ENCODE measurements at regions not wholly inside any gene's neighbourhood (a gene's known extent, or its start where the extent isn't known, plus 50 kb on each side); places are given as distances from the start of the nearest gene placed in this dataset.

DNA sequence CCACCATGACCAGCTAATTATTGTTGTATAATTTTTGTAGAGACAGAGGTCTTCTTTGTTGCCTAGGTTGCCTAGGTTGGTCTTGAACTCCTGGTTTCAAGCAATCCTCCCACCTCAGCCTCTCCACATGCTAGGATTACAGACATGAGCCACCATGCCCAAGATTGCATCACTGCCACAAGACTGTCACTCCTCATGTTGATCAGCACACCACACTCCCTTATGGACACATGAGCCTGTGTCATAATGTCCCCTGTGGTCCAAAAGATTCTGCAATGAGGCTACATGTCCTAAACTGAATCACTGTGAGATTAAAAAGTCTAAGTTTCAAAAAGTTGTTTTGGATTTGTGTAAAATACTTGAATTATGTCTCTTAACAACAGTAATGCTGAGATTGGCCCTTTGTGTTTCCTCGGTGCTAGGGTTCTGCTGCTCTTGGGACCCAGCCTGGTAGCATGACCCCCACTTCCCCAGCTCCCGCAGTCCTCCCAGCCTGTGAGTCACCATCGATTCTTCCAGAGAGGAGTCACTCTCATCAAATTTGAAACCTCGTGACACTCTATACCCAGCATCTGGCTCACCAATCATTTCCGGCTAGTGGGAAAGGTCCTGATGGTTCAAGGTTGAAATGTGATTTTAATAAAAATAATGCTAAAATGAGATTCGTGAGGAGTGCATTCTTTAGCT is 890.9 kb downstream of the VRK1 start:
- Histone ChIP-seq H3K9me3 (no peaks in the 10 kb centered on the region), H3K4me3 (no peak overlapping the region), H4K20me1 (no peaks in the 10 kb centered on the region), H3K9ac (no peak overlapping the region), H3K4me2 (no peak overlapping the region), H3K27ac (no peak overlapping the region), H3K4me1 (no peaks in the 10 kb centered on the region), H3K36me3 (no peaks in the 10 kb centered on the region), H3K27me3 (no peaks in the 10 kb centered on the region)
- TF ChIP-seq Cebpa-rat (IDR thresholded peaks at IDR 0.05) = no peak

DNA sequence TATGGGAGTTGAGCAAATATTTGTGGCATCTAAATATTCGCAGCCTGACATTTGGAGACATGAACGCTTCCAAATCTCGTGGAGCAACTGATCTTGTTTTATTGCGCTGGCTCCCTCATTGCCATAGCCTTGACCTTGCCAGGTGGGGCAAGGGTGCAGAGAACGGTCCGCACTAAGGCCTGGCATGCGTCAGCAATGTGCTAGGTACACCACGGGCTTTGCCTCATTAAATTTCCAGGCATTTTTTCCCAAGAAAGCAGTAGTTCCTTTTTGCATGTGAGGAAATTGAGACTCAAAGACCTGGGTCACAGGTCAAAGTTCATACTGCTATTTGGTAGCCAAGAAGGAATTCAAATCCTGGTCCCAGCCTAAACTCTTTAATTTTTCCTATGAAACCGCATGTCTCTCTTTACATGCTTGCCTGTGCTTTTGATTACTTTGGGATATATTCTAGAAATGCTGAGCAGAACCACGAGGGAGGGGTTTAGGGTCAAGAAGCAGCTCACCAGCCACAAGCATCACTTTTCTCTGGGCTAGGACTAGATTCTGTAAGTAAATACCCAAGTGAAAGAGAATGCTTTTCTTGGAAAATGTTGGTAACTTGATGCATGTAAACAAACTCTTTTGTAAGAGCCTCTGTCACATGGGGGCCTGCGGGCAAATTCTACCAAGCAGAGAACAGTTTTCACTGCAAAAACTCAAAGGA is 891.6 kb downstream of the VRK1 start:
- Histone ChIP-seq H3K4me2 (no peak overlapping the region), H3K9ac (no peak overlapping the region), H3K4me1 (no peaks in the 10 kb centered on the region), H3K9me3 (no peaks in the 10 kb centered on the region), H3K4me3 (no peak overlapping the region), H3K27me3 (no peaks in the 10 kb centered on the region), H4K20me1 (no peaks in the 10 kb centered on the region), H3K36me3 (no peaks in the 10 kb centered on the region), H3K27ac (no peak overlapping the region)
- no peak for TF ChIP-seq Cebpa-rat (IDR thresholded peaks at IDR 0.05)

DNA sequence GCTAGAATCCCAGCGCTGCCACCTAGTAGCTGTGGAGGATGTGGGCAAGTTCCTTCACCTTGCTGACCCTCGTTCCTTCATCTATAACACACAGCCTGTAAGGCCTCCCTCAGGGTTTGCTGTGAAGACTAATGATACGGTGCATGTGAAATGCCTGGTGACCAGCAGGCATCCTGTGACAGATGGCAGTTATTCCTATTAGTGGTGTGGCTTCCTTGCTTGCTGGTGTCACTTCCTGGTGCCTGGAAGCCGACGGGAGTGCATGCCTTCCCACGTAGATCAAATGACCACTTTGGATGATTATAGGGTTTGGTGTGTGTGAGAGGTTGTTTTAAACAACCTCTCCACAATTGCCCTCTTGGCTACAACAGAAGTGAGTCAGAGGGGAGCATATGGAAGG is 894.9 kb downstream of the VRK1 start:
- no peak for TF ChIP-seq Cebpa-rat (IDR thresholded peaks at IDR 0.05)
- Histone ChIP-seq H3K4me3 (no peak overlapping the region), H3K27me3 (no peaks in the 10 kb centered on the region), H3K9me3 (no peaks in the 10 kb centered on the region), H3K27ac (no peak overlapping the region), H3K36me3 (no peaks in the 10 kb centered on the region), H4K20me1 (no peaks in the 10 kb centered on the region), H3K4me1 (peaks cover 1% of the 10 kb centered on the region), H3K4me2 (no peak overlapping the region), H3K9ac (no peak overlapping the region)

DNA sequence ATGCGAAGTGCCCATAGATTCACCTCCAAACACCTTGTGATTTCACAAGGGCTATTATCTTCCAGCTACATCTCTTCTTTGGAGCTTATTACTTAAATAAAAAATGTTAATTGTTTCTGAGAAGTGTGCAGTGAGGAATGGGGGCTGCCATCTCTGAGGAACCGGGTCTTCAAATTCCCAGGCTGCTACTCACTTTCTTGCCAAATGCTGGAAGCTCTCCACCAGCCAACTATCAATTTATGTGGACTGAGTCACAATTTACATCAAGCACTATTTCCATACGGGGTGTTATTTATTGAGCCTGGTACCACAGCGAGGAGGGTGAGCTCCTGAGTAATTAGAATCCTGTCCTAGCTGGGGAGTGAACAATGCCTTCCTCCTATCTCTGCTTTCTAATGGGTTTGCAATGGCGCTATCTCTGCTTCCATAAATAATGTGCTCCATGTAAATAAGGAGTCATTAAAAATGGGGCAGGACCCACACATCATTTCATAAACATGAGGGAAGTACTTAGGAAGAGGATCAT is 898.3 kb downstream of the VRK1 start:
- H3K9ac ChIP-seq = no peak overlapping the region
- H3K27ac ChIP-seq = no peak overlapping the region
- peaks cover 10% of the 10 kb centered on the region; the same call in 1 of the 2 replicates for H3K9me3 ChIP-seq
- H4K20me1 ChIP-seq = no peaks in the 10 kb centered on the region
- peaks cover 16% of the 10 kb centered on the region for H3K4me1 ChIP-seq
- H3K27me3 ChIP-seq = no peaks in the 10 kb centered on the region
- H3K36me3 ChIP-seq = no peaks in the 10 kb centered on the region
- H3K4me3 ChIP-seq = no peak overlapping the region
- no peak overlapping the region for H3K4me2 ChIP-seq
- TF ChIP-seq Cebpa-rat (IDR thresholded peaks at IDR 0.05) = no peak

DNA sequence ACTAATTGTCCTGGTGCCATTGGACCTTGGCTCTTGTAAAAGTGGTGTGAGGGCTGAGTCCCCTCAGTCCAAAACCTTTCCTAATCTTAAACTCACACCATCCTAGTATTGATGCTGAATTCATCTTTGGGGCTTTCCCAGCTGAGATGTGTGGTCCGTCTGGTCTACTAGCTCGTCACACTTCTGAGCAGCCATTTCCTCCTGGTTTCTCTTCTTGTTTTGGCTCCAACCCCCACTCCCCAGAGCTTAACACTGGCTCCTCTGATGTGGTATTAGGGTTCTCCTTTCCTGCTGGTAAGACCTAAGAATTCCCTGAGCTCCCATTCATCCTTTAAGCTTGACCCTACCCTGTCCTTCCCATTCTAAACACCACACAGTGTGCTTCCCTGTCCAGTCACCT is 900.6 kb downstream of the VRK1 start:
- Histone ChIP-seq H3K4me2 (peak overlapping the region; percentile 60), H4K20me1 (no peaks in the 10 kb centered on the region), H3K9me3 (peaks cover 10% of the 10 kb centered on the region; the same call in 1 of the 2 replicates), H3K4me1 (peaks cover 16% of the 10 kb centered on the region), H3K4me3 (no peak overlapping the region), H3K9ac (no peak overlapping the region), H3K27ac (no peak overlapping the region), H3K36me3 (no peaks in the 10 kb centered on the region), H3K27me3 (no peaks in the 10 kb centered on the region)
- TF ChIP-seq Cebpa-rat (IDR thresholded peaks at IDR 0.05) = no peak

DNA sequence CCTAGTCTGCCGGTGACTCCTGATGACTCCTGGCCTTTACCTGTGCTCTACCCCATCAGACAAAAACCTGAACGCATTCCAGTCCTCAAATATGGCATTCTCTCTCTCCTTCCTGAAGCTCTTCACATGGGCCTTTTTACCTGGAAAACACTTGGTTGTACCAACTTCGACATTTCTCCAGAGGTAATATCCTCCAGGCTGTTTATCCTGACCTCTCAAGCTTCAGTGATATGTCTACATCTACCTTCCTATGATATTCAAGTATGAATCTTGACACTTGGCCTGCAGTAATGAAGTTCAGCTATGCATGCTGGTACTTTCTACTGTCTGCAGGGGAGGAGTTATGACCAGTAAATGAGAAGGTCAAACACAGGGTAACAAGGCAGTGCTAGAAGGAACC is 901.8 kb downstream of the VRK1 start:
- Histone ChIP-seq H3K9me3 (peaks cover 10% of the 10 kb centered on the region; the same call in 1 of the 2 replicates), H3K27ac (no peak overlapping the region), H3K9ac (no peak overlapping the region), H3K27me3 (no peaks in the 10 kb centered on the region), H3K4me1 (peaks cover 20% of the 10 kb centered on the region), H3K36me3 (no peaks in the 10 kb centered on the region), H3K4me3 (no peak overlapping the region), H3K4me2 (no peak overlapping the region), H4K20me1 (no peaks in the 10 kb centered on the region)
- TF ChIP-seq Cebpa-rat (IDR thresholded peaks at IDR 0.05) = no peak

DNA sequence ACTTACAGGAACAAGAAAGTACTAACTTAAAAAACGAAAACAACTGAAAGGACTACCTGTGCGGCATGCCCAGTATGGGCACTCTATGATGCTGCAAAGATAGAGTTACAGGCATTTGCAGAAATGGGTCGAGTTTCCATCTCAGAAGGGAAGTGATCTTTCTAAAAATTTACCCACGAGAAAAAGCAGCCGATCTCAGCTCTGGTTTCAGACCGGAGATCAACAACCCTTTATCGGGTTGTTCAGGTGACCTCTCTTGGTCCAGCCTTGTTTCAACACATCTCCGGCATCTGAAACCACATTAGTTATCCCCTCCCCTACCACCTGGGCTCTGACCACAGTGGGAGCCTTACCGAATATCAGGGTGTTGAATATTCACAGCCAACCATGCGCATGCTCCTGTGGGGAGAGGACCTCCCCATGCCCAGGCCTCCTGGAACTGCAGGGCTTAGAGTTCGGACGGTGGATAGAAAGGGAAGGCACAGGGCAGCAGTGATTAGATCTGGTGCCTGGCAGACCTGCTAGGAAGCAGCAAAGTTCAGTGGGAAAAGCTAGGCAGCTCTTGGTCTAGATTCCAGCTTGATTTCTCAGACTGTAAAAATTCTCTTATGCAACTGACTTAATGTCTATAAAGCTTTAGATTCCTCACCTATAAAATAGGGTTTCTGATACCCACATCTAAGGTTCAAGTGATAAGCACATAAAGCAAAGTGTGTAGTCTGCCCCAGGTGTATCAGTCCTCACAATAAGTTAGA is 906.0 kb downstream of the VRK1 start:
- Histone ChIP-seq H3K27me3 (no peaks in the 10 kb centered on the region), H3K9me3 (peaks cover 10% of the 10 kb centered on the region; the same call in 1 of the 2 replicates), H3K4me1 (peaks cover 33% of the 10 kb centered on the region), H3K36me3 (no peaks in the 10 kb centered on the region), H3K4me2 (no peak overlapping the region), H4K20me1 (no peaks in the 10 kb centered on the region), H3K4me3 (no peak overlapping the region), H3K9ac (no peak overlapping the region), H3K27ac (no peak overlapping the region)
- TF ChIP-seq Cebpa-rat (IDR thresholded peaks at IDR 0.05) = no peak

DNA sequence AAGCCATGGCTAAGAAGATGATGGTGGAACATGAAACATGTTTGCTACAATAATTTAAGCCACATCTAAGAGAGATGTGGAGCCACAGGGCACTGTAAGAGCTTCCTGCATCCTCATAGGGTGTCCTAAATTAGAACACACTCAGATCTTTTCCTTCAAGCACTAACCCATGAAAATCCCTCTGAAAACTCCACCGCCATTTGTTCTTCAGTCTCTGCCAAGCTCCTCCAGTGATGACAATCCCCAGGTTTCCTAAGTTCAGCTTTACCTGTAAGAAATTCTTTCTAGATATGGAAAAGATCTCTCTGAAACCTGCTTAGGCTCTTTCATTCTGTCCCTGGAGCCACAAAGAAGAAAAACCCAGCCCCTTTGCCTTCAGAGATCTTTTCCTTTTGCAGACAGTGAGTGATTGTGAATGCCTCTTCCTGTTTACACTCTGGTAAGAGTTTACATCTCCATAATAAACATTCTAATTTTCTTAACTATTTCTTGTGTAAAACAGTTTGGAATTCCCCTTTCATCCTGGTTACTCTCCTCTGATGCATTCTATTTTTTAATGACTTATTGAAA is 907.2 kb downstream of the VRK1 start:
- H4K20me1 ChIP-seq = no peaks in the 10 kb centered on the region
- peaks cover 6% of the 10 kb centered on the region; the same call in 1 of the 2 replicates for H3K9me3 ChIP-seq
- H3K9ac ChIP-seq = no peak overlapping the region
- H3K36me3 ChIP-seq = no peaks in the 10 kb centered on the region
- peak overlapping the region; percentile 47 for H3K4me2 ChIP-seq
- TF ChIP-seq Cebpa-rat (IDR thresholded peaks at IDR 0.05) = no peak
- H3K27me3 ChIP-seq = no peaks in the 10 kb centered on the region
- peaks cover 29% of the 10 kb centered on the region for H3K4me1 ChIP-seq
- H3K27ac ChIP-seq = no peak overlapping the region
- H3K4me3 ChIP-seq = no peak overlapping the region

DNA sequence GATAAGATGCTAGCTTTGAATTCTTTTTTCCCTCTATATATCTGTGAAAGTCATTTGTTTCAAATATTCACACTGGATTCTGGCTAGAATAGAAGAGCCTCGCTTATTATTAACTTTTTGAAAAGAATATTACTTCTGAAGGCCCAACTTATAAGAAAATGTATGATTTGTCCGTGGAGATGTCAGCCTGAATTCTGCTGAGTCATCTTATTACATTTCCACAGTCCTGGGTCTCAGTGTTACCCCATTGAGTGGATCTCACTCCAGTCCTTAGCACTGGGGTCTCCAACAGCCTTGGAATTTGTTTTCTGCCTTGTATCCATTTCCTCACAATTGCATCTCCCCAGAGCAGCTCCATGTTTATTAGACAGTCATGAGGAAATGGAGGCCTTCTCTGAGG is 907.9 kb downstream of the VRK1 start:
- no peak overlapping the region for H3K27ac ChIP-seq
- H4K20me1 ChIP-seq = no peaks in the 10 kb centered on the region
- H3K4me2 ChIP-seq = no peak overlapping the region
- H3K4me1 ChIP-seq = peaks cover 29% of the 10 kb centered on the region
- no peaks in the 10 kb centered on the region for H3K27me3 ChIP-seq
- H3K36me3 ChIP-seq = no peaks in the 10 kb centered on the region
- TF ChIP-seq Cebpa-rat (IDR thresholded peaks at IDR 0.05) = no peak
- H3K9ac ChIP-seq = no peak overlapping the region
- no peaks in the 10 kb centered on the region for H3K9me3 ChIP-seq
- H3K4me3 ChIP-seq = no peak overlapping the region

Data from BLaER1 (cell line).